Endothelial cell of umbilical vein (primary cell): ENCODE measurements at regions not wholly inside any gene's neighbourhood (a gene's known extent, or its start where the extent isn't known, plus 50 kb on each side); places are given as distances from the start of the nearest gene placed in this dataset.

Source experiments
- BruUV-seq: library from RNA; stranded (reverse); fragments of 400-500 nt; replicated peaks from 2 replicates; lab custom pipeline; 2021; lab: Mats Ljungman, UMichigan
- CTCF ChIA-PET: fragments of 300-600, 350-600 bp; sonication (Branson Sonifier 250); formaldehyde crosslinking; loops from one replicate; lab custom pipeline; 2021; ENCODE audit warnings: antibody characterized with exemption, inconsistent platforms; lab: Charles Lee
- POLR2A ChIA-PET: fragments of 300-600, 350-600 bp; sonication (Branson Sonifier 250); formaldehyde crosslinking; loops from one replicate; lab custom pipeline; 2021; ENCODE audit warnings: antibody characterized with exemption, inconsistent platforms; lab: Charles Lee
- DNase-seq: peaks from one replicate; pipeline ENCODE4 v3.0.0-alpha.2; 2011; ENCODE audit warnings: low read depth, low spot score
- FAIRE-seq: peaks from 2 replicates; lab custom pipeline; 2011; peaks lifted over from hg19 to GRCh38; lab: Jason Lieb, UNC
- H2AFZ ChIP-seq: 2 replicates; pipeline ENCODE4 v1.6.0; 2012; ENCODE audit warnings: low read depth, low read length, control low read depth, inconsistent platforms
- H3K27ac ChIP-seq: 2 replicates; pipeline ENCODE4 v1.5.1; 2011; ENCODE audit warnings: low read depth, mild to moderate bottlenecking, control low read depth, low read length, moderate library complexity; ENCODE audit not compliant: insufficient read depth
- H3K27me3 ChIP-seq, 2 experiments: 2 replicates each; pipeline versions ENCODE4 v1.6.0 to v1.6.1; 2011; ENCODE audit warnings: low read length in 2 of 2, mixed read lengths in 1 of 2; ENCODE audit not compliant: control insufficient read depth in 2 of 2, insufficient read depth in 2 of 2
- H3K36me3 ChIP-seq, 2 experiments: 2 replicates in 1 of 2; 3 replicates in 1 of 2; pipeline ENCODE4 v1.5.1; 2011; ENCODE audit warnings: low read length in 2 of 2, mild to moderate bottlenecking in 1 of 2, moderate library complexity in 1 of 2; ENCODE audit not compliant: control insufficient read depth in 2 of 2, insufficient read depth in 2 of 2; ENCODE audit errors: extremely low read depth in 1 of 2
- H3K4me1 ChIP-seq: 3 replicates; pipeline ENCODE4 v1.5.1; 2011; ENCODE audit warnings: mild to moderate bottlenecking, low read length; ENCODE audit not compliant: control insufficient read depth, insufficient read depth; ENCODE audit errors: extremely low read depth
- H3K4me2 ChIP-seq: 2 replicates; pipeline ENCODE4 v1.6.1; 2011; ENCODE audit warnings: low read length, control low read depth, mixed read lengths; ENCODE audit not compliant: insufficient read depth
- H3K4me3 ChIP-seq, 3 experiments: fragments of 200-600 bp in 1 of 3; sonication (generic), shearing (Covaris generic) in 1 of 3; replicated peaks in 1 of 3; 2 replicates each; pipeline ENCODE4 v1.5.1; 2011 to 2016; ENCODE audit warnings: control low read depth in 3 of 3, low read length in 3 of 3, mild to moderate bottlenecking in 2 of 3, inconsistent platforms in 1 of 3, low read depth in 1 of 3, moderate library complexity in 1 of 3; ENCODE audit not compliant: insufficient read depth in 1 of 3
- H3K79me2 ChIP-seq: 2 replicates; pipeline ENCODE4 v1.6.0; 2012; ENCODE audit warnings: low read length, inconsistent platforms; ENCODE audit not compliant: control insufficient read depth, insufficient read depth
- H3K9ac ChIP-seq: replicated peaks from 2 replicates; pipeline ENCODE3; 2011; ENCODE audit warnings: low read length, control low read depth; ENCODE audit not compliant: insufficient read depth; ENCODE audit errors: extremely low read depth
- H3K9me1 ChIP-seq: replicated peaks from 3 replicates; pipeline ENCODE4 v1.6.0; 2011; ENCODE audit warnings: mild to moderate bottlenecking, low read length; ENCODE audit not compliant: control insufficient read depth, insufficient read depth; ENCODE audit errors: extremely low read depth
- H3K9me3 ChIP-seq: replicated peaks from 2 replicates; pipeline ENCODE4 v1.5.1; 2012; ENCODE audit warnings: low read length, inconsistent platforms; ENCODE audit not compliant: control insufficient read depth, insufficient read depth
- H4K20me1 ChIP-seq: replicated peaks from 2 replicates; pipeline ENCODE3; 2011; ENCODE audit warnings: mild to moderate bottlenecking, low read length; ENCODE audit not compliant: control insufficient read depth, insufficient read depth; ENCODE audit errors: extremely low read depth
- CTCF ChIP-seq, 2 donors: IDR thresholded peaks; 1 replicate in 1 of 2; 2 replicates in 1 of 2; pipeline ENCODE4 v1.5.1; 2011; ENCODE audit warnings: low read length in 2 of 2, mild to moderate bottlenecking in 2 of 2, moderate library complexity in 2 of 2, control low read depth in 1 of 2, inconsistent platforms in 1 of 2, low read depth in 1 of 2; ENCODE audit not compliant: insufficient read depth in 1 of 2; ENCODE audit errors: extremely low read depth in 1 of 2
- EZH2 ChIP-seq: IDR thresholded peaks from 2 replicates; pipeline ENCODE4 v1.6.1; 2012; ENCODE audit warnings: borderline replicate concordance, low read depth, mild to moderate bottlenecking, moderate library complexity, low read length, inconsistent platforms; ENCODE audit not compliant: severe bottlenecking
- GATA2 ChIP-seq: IDR thresholded peaks from 2 replicates; pipeline ENCODE4 v1.7.0; 2011; ENCODE audit warnings: low read depth, mild to moderate bottlenecking, moderate library complexity, mixed read lengths, low read length; ENCODE audit not compliant: insufficient read length, insufficient read depth
- JUN ChIP-seq: IDR thresholded peaks from 2 replicates; pipeline ENCODE4 v1.6.1; 2011; ENCODE audit warnings: borderline replicate concordance, low read depth; ENCODE audit not compliant: insufficient read length, insufficient read depth
- MAX ChIP-seq: IDR thresholded peaks from 2 replicates; pipeline ENCODE4 v1.6.1; 2011; ENCODE audit not compliant: insufficient read depth, insufficient read length
- POLR2A ChIP-seq: IDR thresholded peaks from 2 replicates; pipeline ENCODE4 v1.6.1; 2012; ENCODE audit warnings: low read depth, mild to moderate bottlenecking, control low read depth, low read length
- POLR2AphosphoS5 ChIP-seq: IDR thresholded peaks from 2 replicates; pipeline ENCODE4 v1.6.1; 2012; ENCODE audit warnings: low read depth, mild to moderate bottlenecking, control low read depth, low read length, moderate library complexity; ENCODE audit not compliant: insufficient read depth
- dilution Hi-C: fragments of 300-500 bp; cut with MboI; formaldehyde crosslinking; loops from one replicate; pipeline ENCODE4 v1.15.0; 2019; ENCODE audit warnings: low sequenced_read_pairs; ENCODE audit not compliant: extremely low pct_ligation_motif_present
- intact Hi-C: fragments of 100-400 bp; cut with micrococcal nuclease; formaldehyde crosslinking; loops from one replicate; pipeline ENCODE4 v1.10.0; 2022

- Histone ChIP-seq H3K9me1 (no peaks in the 10 kb centered on the region), H3K9ac (no peak overlapping the region), H3K27ac (no peak overlapping the region), H2AFZ (no peak overlapping the region), H3K79me2 (no peaks in the 10 kb centered on the region), H3K4me3 (no peak overlapping the region), H4K20me1 (no peaks in the 10 kb centered on the region), H3K36me3 (no peaks in the 10 kb centered on the region), H3K4me2 (no peak overlapping the region), H3K4me1 (no peaks in the 10 kb centered on the region), H3K27me3 (no peaks in the 10 kb centered on the region), H3K9me3 (no peaks in the 10 kb centered on the region)
- intact Hi-C loops (no loop called here), dilution Hi-C loops (no loop called here)
- no TSS peak for BruUV-seq
- TF ChIP-seq MAX (no peak), POLR2AphosphoS5 (no peak), JUN (no peak), POLR2A (no peak), EZH2 (no peak), CTCF (IDR thresholded peaks at IDR 0.05; ENCODE audit: extremely low read depth in 1 of 2, insufficient read depth in 1 of 2, low read depth in 1 of 2, low read length in 2 of 2) (no peak)
- CTCF ChIA-PET, result no interaction called here
- FAIRE-seq (no peak), DNase-seq (no peak)
- POLR2A ChIA-PET, result no interaction called here
Observed at GRCh38 chr9:82820186-82820585, 242.8 kb downstream of the RASEF start.

GRCh38 chr9:82829818-82830217 lies 233.1 kb downstream of the RASEF start:
- Histone ChIP-seq H2AFZ (no peak overlapping the region), H4K20me1 (no peaks in the 10 kb centered on the region), H3K27ac (no peak overlapping the region), H3K4me1 (no peaks in the 10 kb centered on the region), H3K9me3 (no peaks in the 10 kb centered on the region), H3K79me2 (no peaks in the 10 kb centered on the region), H3K4me2 (no peak overlapping the region), H3K36me3 (no peaks in the 10 kb centered on the region), H3K4me3 (no peak overlapping the region), H3K9ac (no peak overlapping the region), H3K27me3 (no peaks in the 10 kb centered on the region), H3K9me1 (no peaks in the 10 kb centered on the region)
- intact Hi-C loops, result no loop called here
- no peak for DNase-seq
- ChIA-PET POLR2A (no interaction called here), CTCF (no interaction called here)
- no TSS peak for BruUV-seq
- no peak for TF ChIP-seq POLR2AphosphoS5
- TF ChIP-seq MAX, result no peak
- no peak for TF ChIP-seq POLR2A
- TF ChIP-seq JUN, result no peak
- no peak for TF ChIP-seq EZH2
- TF ChIP-seq CTCF (IDR thresholded peaks at IDR 0.05; ENCODE audit: extremely low read depth in 1 of 2, insufficient read depth in 1 of 2, low read depth in 1 of 2, low read length in 2 of 2), result no peak
- TF ChIP-seq GATA2, result no peak
- dilution Hi-C loops, result no loop called here
- no peak for FAIRE-seq
